ENCODE measurements at regions not wholly inside any gene's neighbourhood (a gene's known extent, or its start where the extent isn't known, plus 50 kb on each side); places are given as distances from the start of the nearest gene placed in this dataset.

- no peak for TF ChIP-seq ZFP36 (IDR thresholded peaks at IDR 0.05; ENCODE audit: borderline replicate concordance, low read depth, low read length, partially characterized antibody)
- TF ChIP-seq SMC3 (IDR thresholded peaks at IDR 0.05; ENCODE audit: low read length), result no peak
These were observed 489.1 kb downstream of the KCTD16 start for GRCh38 chr5:144659634-144660227.

Data from HepG2 (cell line).